Lower leg skin (tissue), 3 donors: ENCODE measurements at regions not wholly inside any gene's neighbourhood (a gene's known extent, or its start where the extent isn't known, plus 50 kb on each side); places are given as distances from the start of the nearest gene placed in this dataset.

Experiments
- POLR2A ChIP-seq, 2 donors: fragments of 450-650 bp; IDR thresholded peaks; one replicate each; pipeline ENCODE4 v1.6.1; 2016 to 2017; ENCODE audit warnings: antibody characterized with exemption in 2 of 2, mild to moderate bottlenecking in 1 of 2, moderate library complexity in 1 of 2
- TF ChIP-seq, protein P1 (sequence below), 3 donors: fragments of 450-650 bp; IDR thresholded peaks; one replicate each; pipeline ENCODE4 v1.5.1; 2016; ENCODE audit warnings: antibody characterized with exemption in 3 of 3, mild to moderate bottlenecking in 3 of 3, moderate library complexity in 2 of 3

DNA sequence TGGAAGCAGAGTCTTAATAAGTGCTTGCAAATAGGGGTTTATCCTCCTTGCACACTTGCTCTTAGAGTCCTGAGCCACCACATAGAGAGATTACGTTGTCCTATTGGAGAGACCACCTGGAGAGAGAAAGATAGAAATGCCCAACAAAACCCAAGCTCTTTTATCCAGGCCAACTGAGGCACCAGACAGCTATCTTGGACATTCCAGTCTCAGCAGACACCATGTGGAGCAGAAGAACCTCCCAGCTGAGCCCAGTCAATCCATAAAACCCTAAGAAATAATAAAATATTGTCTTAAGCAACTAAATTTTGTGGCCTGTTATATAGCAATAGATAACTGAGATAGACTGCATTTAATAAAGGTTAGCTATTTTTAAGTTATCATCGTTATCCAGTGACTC is 105.7 kb upstream of the PFN2 start:
- TF ChIP-seq, protein P1, sequence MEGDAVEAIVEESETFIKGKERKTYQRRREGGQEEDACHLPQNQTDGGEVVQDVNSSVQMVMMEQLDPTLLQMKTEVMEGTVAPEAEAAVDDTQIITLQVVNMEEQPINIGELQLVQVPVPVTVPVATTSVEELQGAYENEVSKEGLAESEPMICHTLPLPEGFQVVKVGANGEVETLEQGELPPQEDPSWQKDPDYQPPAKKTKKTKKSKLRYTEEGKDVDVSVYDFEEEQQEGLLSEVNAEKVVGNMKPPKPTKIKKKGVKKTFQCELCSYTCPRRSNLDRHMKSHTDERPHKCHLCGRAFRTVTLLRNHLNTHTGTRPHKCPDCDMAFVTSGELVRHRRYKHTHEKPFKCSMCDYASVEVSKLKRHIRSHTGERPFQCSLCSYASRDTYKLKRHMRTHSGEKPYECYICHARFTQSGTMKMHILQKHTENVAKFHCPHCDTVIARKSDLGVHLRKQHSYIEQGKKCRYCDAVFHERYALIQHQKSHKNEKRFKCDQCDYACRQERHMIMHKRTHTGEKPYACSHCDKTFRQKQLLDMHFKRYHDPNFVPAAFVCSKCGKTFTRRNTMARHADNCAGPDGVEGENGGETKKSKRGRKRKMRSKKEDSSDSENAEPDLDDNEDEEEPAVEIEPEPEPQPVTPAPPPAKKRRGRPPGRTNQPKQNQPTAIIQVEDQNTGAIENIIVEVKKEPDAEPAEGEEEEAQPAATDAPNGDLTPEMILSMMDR (IDR thresholded peaks at IDR 0.05): no peak
- no peak for TF ChIP-seq POLR2A (IDR thresholded peaks at IDR 0.05)
